ENCODE measurements at regions not wholly inside any gene's neighbourhood (a gene's known extent, or its start where the extent isn't known, plus 50 kb on each side); places are given as distances from the start of the nearest gene placed in this dataset.

DNA sequence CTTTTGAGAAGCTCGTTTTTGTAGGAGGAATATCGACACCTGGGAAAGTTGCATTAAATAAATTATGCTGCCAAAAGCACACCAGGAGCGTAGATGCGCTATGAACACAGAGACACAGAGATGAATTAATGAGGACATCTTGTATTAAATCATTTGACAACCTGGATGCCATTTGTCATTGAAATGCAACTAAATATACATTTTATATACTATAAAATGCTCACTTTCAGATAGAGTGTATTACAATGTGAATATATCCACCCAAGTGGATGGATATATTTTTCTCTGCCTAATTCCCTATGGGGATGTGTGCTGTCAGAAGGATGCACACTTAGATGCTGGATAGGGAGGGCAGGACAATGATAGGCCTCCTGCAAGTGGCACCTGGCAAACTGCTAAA is 426.2 kb downstream of the RIT2 start:
- POLR2A ChIA-PET = no interaction called here
- TF ChIP-seq SIX5 (IDR thresholded peaks at IDR 0.05; ENCODE audit: borderline replicate concordance in 1 of 2, insufficient read depth in 1 of 2, low read depth in 1 of 2, low read length in 2 of 2) = no peak
- TF ChIP-seq SMARCC2 (IDR thresholded peaks at IDR 0.05; ENCODE audit: low read depth) = no peak
- no peak for TF ChIP-seq TAF7 (tag; IDR thresholded peaks at IDR 0.05)
- TF ChIP-seq, protein P1, sequence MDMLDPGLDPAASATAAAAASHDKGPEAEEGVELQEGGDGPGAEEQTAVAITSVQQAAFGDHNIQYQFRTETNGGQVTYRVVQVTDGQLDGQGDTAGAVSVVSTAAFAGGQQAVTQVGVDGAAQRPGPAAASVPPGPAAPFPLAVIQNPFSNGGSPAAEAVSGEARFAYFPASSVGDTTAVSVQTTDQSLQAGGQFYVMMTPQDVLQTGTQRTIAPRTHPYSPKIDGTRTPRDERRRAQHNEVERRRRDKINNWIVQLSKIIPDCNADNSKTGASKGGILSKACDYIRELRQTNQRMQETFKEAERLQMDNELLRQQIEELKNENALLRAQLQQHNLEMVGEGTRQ (CRISPR knock-in tag; IDR thresholded peaks at IDR 0.05) = no peak
- no peak for TF ChIP-seq PTTG1 (tag; IDR thresholded peaks at IDR 0.05; ENCODE audit: low read depth)
- TF ChIP-seq ELF1 (tag; IDR thresholded peaks at IDR 0.05) = no peak
- TF ChIP-seq JUND (IDR thresholded peaks at IDR 0.05; ENCODE audit: borderline replicate concordance, low read depth, low read length) = no peak
- TF ChIP-seq JUND (tag; IDR thresholded peaks at IDR 0.05; ENCODE audit: borderline replicate concordance, low read depth, low read length) = no peak
- TF ChIP-seq HNRNPK (IDR thresholded peaks at IDR 0.05; ENCODE audit: low read depth, low read length, poor library complexity, severe bottlenecking) = no peak
- TF ChIP-seq IRF2 (CRISPR knock-in tag; IDR thresholded peaks at IDR 0.05) = no peak
- TF ChIP-seq, protein P2, sequence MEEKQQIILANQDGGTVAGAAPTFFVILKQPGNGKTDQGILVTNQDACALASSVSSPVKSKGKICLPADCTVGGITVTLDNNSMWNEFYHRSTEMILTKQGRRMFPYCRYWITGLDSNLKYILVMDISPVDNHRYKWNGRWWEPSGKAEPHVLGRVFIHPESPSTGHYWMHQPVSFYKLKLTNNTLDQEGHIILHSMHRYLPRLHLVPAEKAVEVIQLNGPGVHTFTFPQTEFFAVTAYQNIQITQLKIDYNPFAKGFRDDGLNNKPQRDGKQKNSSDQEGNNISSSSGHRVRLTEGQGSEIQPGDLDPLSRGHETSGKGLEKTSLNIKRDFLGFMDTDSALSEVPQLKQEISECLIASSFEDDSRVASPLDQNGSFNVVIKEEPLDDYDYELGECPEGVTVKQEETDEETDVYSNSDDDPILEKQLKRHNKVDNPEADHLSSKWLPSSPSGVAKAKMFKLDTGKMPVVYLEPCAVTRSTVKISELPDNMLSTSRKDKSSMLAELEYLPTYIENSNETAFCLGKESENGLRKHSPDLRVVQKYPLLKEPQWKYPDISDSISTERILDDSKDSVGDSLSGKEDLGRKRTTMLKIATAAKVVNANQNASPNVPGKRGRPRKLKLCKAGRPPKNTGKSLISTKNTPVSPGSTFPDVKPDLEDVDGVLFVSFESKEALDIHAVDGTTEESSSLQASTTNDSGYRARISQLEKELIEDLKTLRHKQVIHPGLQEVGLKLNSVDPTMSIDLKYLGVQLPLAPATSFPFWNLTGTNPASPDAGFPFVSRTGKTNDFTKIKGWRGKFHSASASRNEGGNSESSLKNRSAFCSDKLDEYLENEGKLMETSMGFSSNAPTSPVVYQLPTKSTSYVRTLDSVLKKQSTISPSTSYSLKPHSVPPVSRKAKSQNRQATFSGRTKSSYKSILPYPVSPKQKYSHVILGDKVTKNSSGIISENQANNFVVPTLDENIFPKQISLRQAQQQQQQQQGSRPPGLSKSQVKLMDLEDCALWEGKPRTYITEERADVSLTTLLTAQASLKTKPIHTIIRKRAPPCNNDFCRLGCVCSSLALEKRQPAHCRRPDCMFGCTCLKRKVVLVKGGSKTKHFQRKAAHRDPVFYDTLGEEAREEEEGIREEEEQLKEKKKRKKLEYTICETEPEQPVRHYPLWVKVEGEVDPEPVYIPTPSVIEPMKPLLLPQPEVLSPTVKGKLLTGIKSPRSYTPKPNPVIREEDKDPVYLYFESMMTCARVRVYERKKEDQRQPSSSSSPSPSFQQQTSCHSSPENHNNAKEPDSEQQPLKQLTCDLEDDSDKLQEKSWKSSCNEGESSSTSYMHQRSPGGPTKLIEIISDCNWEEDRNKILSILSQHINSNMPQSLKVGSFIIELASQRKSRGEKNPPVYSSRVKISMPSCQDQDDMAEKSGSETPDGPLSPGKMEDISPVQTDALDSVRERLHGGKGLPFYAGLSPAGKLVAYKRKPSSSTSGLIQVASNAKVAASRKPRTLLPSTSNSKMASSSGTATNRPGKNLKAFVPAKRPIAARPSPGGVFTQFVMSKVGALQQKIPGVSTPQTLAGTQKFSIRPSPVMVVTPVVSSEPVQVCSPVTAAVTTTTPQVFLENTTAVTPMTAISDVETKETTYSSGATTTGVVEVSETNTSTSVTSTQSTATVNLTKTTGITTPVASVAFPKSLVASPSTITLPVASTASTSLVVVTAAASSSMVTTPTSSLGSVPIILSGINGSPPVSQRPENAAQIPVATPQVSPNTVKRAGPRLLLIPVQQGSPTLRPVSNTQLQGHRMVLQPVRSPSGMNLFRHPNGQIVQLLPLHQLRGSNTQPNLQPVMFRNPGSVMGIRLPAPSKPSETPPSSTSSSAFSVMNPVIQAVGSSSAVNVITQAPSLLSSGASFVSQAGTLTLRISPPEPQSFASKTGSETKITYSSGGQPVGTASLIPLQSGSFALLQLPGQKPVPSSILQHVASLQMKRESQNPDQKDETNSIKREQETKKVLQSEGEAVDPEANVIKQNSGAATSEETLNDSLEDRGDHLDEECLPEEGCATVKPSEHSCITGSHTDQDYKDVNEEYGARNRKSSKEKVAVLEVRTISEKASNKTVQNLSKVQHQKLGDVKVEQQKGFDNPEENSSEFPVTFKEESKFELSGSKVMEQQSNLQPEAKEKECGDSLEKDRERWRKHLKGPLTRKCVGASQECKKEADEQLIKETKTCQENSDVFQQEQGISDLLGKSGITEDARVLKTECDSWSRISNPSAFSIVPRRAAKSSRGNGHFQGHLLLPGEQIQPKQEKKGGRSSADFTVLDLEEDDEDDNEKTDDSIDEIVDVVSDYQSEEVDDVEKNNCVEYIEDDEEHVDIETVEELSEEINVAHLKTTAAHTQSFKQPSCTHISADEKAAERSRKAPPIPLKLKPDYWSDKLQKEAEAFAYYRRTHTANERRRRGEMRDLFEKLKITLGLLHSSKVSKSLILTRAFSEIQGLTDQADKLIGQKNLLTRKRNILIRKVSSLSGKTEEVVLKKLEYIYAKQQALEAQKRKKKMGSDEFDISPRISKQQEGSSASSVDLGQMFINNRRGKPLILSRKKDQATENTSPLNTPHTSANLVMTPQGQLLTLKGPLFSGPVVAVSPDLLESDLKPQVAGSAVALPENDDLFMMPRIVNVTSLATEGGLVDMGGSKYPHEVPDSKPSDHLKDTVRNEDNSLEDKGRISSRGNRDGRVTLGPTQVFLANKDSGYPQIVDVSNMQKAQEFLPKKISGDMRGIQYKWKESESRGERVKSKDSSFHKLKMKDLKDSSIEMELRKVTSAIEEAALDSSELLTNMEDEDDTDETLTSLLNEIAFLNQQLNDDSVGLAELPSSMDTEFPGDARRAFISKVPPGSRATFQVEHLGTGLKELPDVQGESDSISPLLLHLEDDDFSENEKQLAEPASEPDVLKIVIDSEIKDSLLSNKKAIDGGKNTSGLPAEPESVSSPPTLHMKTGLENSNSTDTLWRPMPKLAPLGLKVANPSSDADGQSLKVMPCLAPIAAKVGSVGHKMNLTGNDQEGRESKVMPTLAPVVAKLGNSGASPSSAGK (IDR thresholded peaks at IDR 0.05) = no peak

More for the DNA sequence above, 426.2 kb downstream of the RIT2 start:
- Histone ChIP-seq H3K27me3 (ENCODE audit: control insufficient read depth in 2 of 2, insufficient read depth in 2 of 2, low read length in 2 of 2) (no peaks in the 10 kb centered on the region), H3K79me2 (ENCODE audit: control insufficient read depth, insufficient read depth, low read length) (no peaks in the 10 kb centered on the region), H3K9ac (ENCODE audit: insufficient read depth in 1 of 2, low read depth in 2 of 2, low read length in 2 of 2) (no peak overlapping the region), H3K27ac (ENCODE audit: extremely low read depth, low read depth, low read length) (no peak overlapping the region), H3K9me1 (ENCODE audit: control insufficient read depth, insufficient read depth, low read length) (no peaks in the 10 kb centered on the region), H3K36me3 (ENCODE audit: control insufficient read depth, insufficient read depth, low read length) (no peaks in the 10 kb centered on the region), H3K4me1 (replicated peaks in 1 of 2; ENCODE audit: control insufficient read depth in 2 of 2, insufficient read depth in 2 of 2, low read length in 2 of 2) (no peaks in the 10 kb centered on the region), H3K4me2 (ENCODE audit: insufficient read depth, low read length) (no peak overlapping the region), H3K9me3 (replicated peaks; ENCODE audit: control insufficient read depth, insufficient read depth, low read depth, low read length) (no peaks in the 10 kb centered on the region), H3K4me3 (no peak overlapping the region), H4K20me1 (replicated peaks; ENCODE audit: control insufficient read depth, insufficient read depth, low read length) (no peaks in the 10 kb centered on the region), H2AFZ (ENCODE audit: low read depth, low read length) (no peak overlapping the region)
- intact Hi-C loops (cut with micrococcal nuclease) = no loop called here
- 0% methylated on average over 4 of the region's 4 CpGs for WGBS (ENCODE audit: insufficient coverage, low coverage, missing lambda C conversion rate)
- no peak for FAIRE-seq
- in situ Hi-C loops (cut with MboI) = no loop called here
- no TSS peak for BruUV-seq (replicated peaks)
- ATAC-seq = no peak
- no peak for DNase-seq (ENCODE audit: extremely low read depth in 1 of 4, low spot score in 3 of 4)
- CTCF ChIA-PET (ENCODE audit: low intra/inter-chr PET ratio) = no interaction called here
